ENCODE measurements at regions not wholly inside any gene's neighbourhood (a gene's known extent, or its start where the extent isn't known, plus 50 kb on each side); places are given as distances from the start of the nearest gene placed in this dataset.
A peak's percentile ranks its signal among the peaks of the same experiment; 100 is the strongest.

- H3K9me3 Mint-ChIP-seq = no peaks in the 10 kb centered on the region
- no peak overlapping the region for H3K4me3 ChIP-seq (ENCODE audit: low read length)
Observed at GRCh38 chr4:104848597-104849225, 298.0 kb upstream of the TET2 start.

DNA sequence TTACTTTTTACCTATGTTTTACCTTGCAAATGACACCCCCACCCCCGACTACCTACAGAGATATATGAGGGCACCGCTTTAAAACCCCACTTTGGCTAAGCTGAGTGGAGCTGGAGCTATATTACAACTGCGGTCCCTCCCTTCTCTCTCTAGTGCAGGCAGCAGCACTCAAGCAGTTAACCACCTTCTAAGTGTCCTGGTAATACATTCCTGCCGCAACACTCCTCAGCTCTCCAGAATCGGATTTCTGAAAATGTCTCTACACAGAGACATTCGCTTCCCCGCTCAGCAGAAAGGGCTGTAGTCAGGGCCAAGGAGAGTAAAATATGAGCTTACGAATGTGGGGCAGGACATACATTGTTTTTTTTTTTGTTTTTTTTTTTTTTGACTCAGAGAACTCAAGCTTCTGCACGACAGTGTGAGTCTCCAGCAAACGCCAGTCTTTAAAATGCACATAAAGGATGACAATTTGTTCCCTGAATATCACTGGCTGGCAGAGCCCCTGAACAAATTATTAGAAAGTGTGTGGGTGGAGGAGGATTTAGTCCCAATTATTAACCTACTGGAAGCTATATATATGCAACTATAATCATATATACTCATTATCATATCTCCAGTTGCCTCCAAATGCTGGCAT is 287.0 kb upstream of the TET2 start:
- Mint-ChIP-seq H3K27ac (no peak overlapping the region), H3K36me3 (ENCODE audit: low read depth) (no peaks in the 10 kb centered on the region), H3K9me3 (no peaks in the 10 kb centered on the region), H3K4me3 (no peak overlapping the region), H3K4me1 (ENCODE audit: low read depth) (no peaks in the 10 kb centered on the region), H3K27me3 (peaks cover 5% of the 10 kb centered on the region)
- H3K4me3 ChIP-seq (ENCODE audit: low read length) = no peak overlapping the region
- no peaks in the 10 kb centered on the region for H3K36me3 ChIP-seq (ENCODE audit: insufficient read depth, low read length)
- ChIA-PET CTCF (interaction anchor here (1.4 kb wide), 1 partner anchor 847 kb away, joined by 3 read pairs; no protein-coding TSS in a partner anchor), POLR2A (no interaction called here)
- H3K9me3 ChIP-seq (ENCODE audit: control insufficient read depth in 1 of 2, insufficient read depth in 1 of 2, low read length in 2 of 2) = no peaks in the 10 kb centered on the region
- no peaks in the 10 kb centered on the region for H3K4me1 ChIP-seq (ENCODE audit: insufficient read depth, low read length)
- no peak overlapping the region for H3K27ac ChIP-seq (ENCODE audit: low read depth in 1 of 2, low read length in 2 of 2)
- no peaks in the 10 kb centered on the region for H3K27me3 ChIP-seq (ENCODE audit: control insufficient read depth in 1 of 2, insufficient read depth in 2 of 2, low read length in 2 of 2)
- ATAC-seq (ENCODE audit: poor library complexity) (no peak), DNase-seq (no peak)
- intact Hi-C loops (cut with DNase I, micrococcal nuclease) = no loop called here
- TF ChIP-seq, protein P1, sequence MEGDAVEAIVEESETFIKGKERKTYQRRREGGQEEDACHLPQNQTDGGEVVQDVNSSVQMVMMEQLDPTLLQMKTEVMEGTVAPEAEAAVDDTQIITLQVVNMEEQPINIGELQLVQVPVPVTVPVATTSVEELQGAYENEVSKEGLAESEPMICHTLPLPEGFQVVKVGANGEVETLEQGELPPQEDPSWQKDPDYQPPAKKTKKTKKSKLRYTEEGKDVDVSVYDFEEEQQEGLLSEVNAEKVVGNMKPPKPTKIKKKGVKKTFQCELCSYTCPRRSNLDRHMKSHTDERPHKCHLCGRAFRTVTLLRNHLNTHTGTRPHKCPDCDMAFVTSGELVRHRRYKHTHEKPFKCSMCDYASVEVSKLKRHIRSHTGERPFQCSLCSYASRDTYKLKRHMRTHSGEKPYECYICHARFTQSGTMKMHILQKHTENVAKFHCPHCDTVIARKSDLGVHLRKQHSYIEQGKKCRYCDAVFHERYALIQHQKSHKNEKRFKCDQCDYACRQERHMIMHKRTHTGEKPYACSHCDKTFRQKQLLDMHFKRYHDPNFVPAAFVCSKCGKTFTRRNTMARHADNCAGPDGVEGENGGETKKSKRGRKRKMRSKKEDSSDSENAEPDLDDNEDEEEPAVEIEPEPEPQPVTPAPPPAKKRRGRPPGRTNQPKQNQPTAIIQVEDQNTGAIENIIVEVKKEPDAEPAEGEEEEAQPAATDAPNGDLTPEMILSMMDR (IDR thresholded peaks at IDR 0.05) = no peak

More at GRCh38 chr4:104848597-104849225, 298.0 kb upstream of the TET2 start:
- no peaks in the 10 kb centered on the region for H3K36me3 ChIP-seq (ENCODE audit: insufficient read depth, low read length)
- H3K4me1 ChIP-seq (ENCODE audit: insufficient read depth, low read length) = no peaks in the 10 kb centered on the region
- TF ChIP-seq, protein P1 (IDR thresholded peaks at IDR 0.05) = no peak
- no peaks in the 10 kb centered on the region for H3K27me3 ChIP-seq (ENCODE audit: control insufficient read depth in 1 of 2, insufficient read depth in 2 of 2, low read length in 2 of 2)
- no peaks in the 10 kb centered on the region for H3K9me3 ChIP-seq (ENCODE audit: control insufficient read depth in 1 of 2, insufficient read depth in 1 of 2, low read length in 2 of 2)
- no peak overlapping the region for H3K27ac ChIP-seq (ENCODE audit: low read depth in 1 of 2, low read length in 2 of 2)
- Mint-ChIP-seq H3K36me3 (ENCODE audit: low read depth) (no peaks in the 10 kb centered on the region), H3K4me3 (no peak overlapping the region), H3K27me3 (no peaks in the 10 kb centered on the region), H3K4me1 (ENCODE audit: low read depth) (no peaks in the 10 kb centered on the region), H3K27ac (no peak overlapping the region)
- no peak for ATAC-seq (ENCODE audit: poor library complexity)
- intact Hi-C loops (cut with DNase I, micrococcal nuclease) = no loop called here
- DNase-seq = no peak
- POLR2A ChIA-PET = no interaction called here
- CTCF ChIA-PET = no interaction called here

DNA sequence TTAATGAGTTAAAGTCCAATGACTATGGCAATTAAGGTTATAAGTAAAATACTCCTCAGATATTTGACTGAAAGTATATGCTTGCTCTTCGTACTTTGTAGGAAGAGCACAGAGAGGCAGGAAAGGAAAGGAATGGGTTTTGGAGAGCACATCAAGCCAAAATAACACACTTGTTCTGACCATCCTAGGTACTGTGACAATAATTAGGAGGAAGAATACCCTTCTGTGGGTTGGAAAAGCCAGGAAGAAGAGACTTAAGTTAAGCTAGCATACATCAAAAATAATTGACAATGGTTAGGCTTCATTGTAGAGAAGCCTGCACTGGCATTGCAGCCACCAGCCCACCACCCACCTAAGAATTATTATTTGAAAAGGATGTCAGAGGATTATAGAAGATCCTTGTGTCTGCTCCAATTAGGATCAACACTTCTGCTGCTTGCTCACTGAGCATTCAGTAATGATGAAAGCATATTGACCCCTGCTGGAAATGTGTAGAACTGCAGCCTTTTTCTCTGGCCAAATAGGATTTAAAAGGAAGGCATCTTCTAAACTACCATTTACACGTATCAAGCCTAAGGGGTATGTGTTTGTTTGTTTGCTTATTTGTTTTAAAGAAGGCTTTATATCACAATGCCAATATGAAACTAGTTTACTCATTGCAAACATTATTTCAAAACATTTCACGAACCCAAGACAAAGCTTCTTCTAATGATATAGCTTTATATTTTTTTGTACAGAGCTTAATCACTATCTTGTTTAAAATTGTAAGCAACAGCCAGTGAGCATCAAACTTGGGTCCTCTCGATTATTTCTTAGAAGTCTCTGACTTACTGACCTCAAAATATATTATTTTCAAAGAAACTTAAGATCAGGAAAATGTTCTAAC is 286.2 kb upstream of the TET2 start:
- TF ChIP-seq, protein P1 (IDR thresholded peaks at IDR 0.05) = peak; percentile 72
- no peaks in the 10 kb centered on the region for H3K9me3 ChIP-seq (ENCODE audit: control insufficient read depth in 1 of 2, insufficient read depth in 1 of 2, low read length in 2 of 2)
- CTCF ChIA-PET = interaction anchor here (1.4 kb wide), 1 partner anchor 847 kb away, joined by 3 read pairs; no protein-coding TSS in a partner anchor
- intact Hi-C loops (cut with DNase I, micrococcal nuclease) = no loop called here
- peak in 11 of 14 experiments; percentile 1 to 63 (median 11) for DNase-seq
- H3K4me1 ChIP-seq (ENCODE audit: insufficient read depth, low read length) = no peaks in the 10 kb centered on the region
- H3K4me1 Mint-ChIP-seq (ENCODE audit: low read depth) = no peaks in the 10 kb centered on the region
- no peaks in the 10 kb centered on the region for H3K36me3 Mint-ChIP-seq (ENCODE audit: low read depth)
- H3K27ac ChIP-seq (ENCODE audit: low read depth in 1 of 2, low read length in 2 of 2) = no peak overlapping the region
- H3K27me3 Mint-ChIP-seq = peaks cover 5% of the 10 kb centered on the region
- no peaks in the 10 kb centered on the region for H3K27me3 ChIP-seq (ENCODE audit: control insufficient read depth in 1 of 2, insufficient read depth in 2 of 2, low read length in 2 of 2)
- POLR2A ChIA-PET = no interaction called here
- H3K4me3 ChIP-seq (ENCODE audit: low read length) = no peak overlapping the region
- ATAC-seq (ENCODE audit: poor library complexity) = peak; percentile 46
- no peaks in the 10 kb centered on the region for H3K9me3 Mint-ChIP-seq
- H3K27ac Mint-ChIP-seq = no peak overlapping the region
- no peaks in the 10 kb centered on the region for H3K36me3 ChIP-seq (ENCODE audit: insufficient read depth, low read length)
- no peak overlapping the region for H3K4me3 Mint-ChIP-seq

Measured in CD4-positive, alpha-beta T cell (primary cell).